SK-N-SH treated with all-trans-retinoic acid at 6 μM for 48 hours (cell line): ENCODE measurements at regions not wholly inside any gene's neighbourhood (a gene's known extent, or its start where the extent isn't known, plus 50 kb on each side); places are given as distances from the start of the nearest gene placed in this dataset.

Experiments used
- ATAC-seq: fragments of 200-7000 bp; cut with Tn5 transposase; 3 replicates; pipeline ENCODE4 v1.9.1; 2020; ENCODE audit warnings: mild to moderate bottlenecking, moderate library complexity
- ARNTL ChIP-seq: fragments of 450-650 bp; formaldehyde crosslinking; IDR thresholded peaks from 2 replicates; pipeline ENCODE4 v1.5.0; 2020; ENCODE audit warnings: low read depth, mild to moderate bottlenecking, moderate library complexity, borderline replicate concordance
- BACH2 ChIP-seq: fragments of 250-450 bp; sonication (Bioruptor Pico); IDR thresholded peaks from 2 replicates; pipeline ENCODE4 v1.9.0; 2021; ENCODE audit warnings: mild to moderate bottlenecking, borderline replicate concordance
- CREB5 ChIP-seq: fragments of 250-450 bp; sonication (Bioruptor Pico); IDR thresholded peaks from 2 replicates; pipeline ENCODE4 v1.5.1; 2020; ENCODE audit warnings: low read depth, mild to moderate bottlenecking, moderate library complexity
- CSDC2 ChIP-seq: fragments of 250-450 bp; sonication (Bioruptor Pico); IDR thresholded peaks from 2 replicates; pipeline ENCODE4 v1.5.0; 2020; ENCODE audit warnings: mild to moderate bottlenecking, moderate library complexity
- CSRNP3 ChIP-seq: fragments of 250-450 bp; sonication (Bioruptor Pico); IDR thresholded peaks from 2 replicates; pipeline ENCODE4 v1.5.1; 2021; ENCODE audit warnings: mild to moderate bottlenecking, moderate library complexity
- ESRRG ChIP-seq: fragments of 250-450 bp; sonication (Bioruptor Pico); IDR thresholded peaks from 2 replicates; pipeline ENCODE4 v1.6.1; 2021; ENCODE audit warnings: mild to moderate bottlenecking
- OSR1 ChIP-seq: fragments of 250-450 bp; sonication (Bioruptor Pico); IDR thresholded peaks from 2 replicates; pipeline ENCODE4 v1.8.0; 2022; ENCODE audit warnings: moderate library complexity, mild to moderate bottlenecking, inconsistent platforms
- POU6F1 ChIP-seq: fragments of 250-450 bp; sonication (Bioruptor Pico); IDR thresholded peaks from 2 replicates; pipeline ENCODE4 v1.8.0; 2021; ENCODE audit warnings: low read depth, mild to moderate bottlenecking, moderate library complexity, borderline replicate concordance
- PPARA ChIP-seq: fragments of 250-450 bp; sonication (Bioruptor Pico); IDR thresholded peaks from 2 replicates; pipeline ENCODE4 v1.5.0; 2020; ENCODE audit warnings: mild to moderate bottlenecking, borderline replicate concordance
- RARB ChIP-seq: fragments of 250-450 bp; sonication (Bioruptor Pico); IDR thresholded peaks from 2 replicates; pipeline ENCODE4 v1.8.0; 2021; ENCODE audit warnings: mild to moderate bottlenecking, moderate library complexity
- SNAI2 ChIP-seq: fragments of 250-450 bp; sonication (Bioruptor Pico); IDR thresholded peaks from 2 replicates; pipeline ENCODE4 v1.5.0; 2020; ENCODE audit warnings: mild to moderate bottlenecking, moderate library complexity
- TCF4 ChIP-seq: fragments of 250-450 bp; sonication (Bioruptor Pico); IDR thresholded peaks from 2 replicates; pipeline ENCODE4 v1.8.0; 2021; ENCODE audit warnings: mild to moderate bottlenecking, moderate library complexity, borderline replicate concordance
- TOX ChIP-seq: fragments of 250-450 bp; sonication (Bioruptor Pico); IDR thresholded peaks from 2 replicates; pipeline ENCODE4 v1.8.0; 2021; ENCODE audit warnings: mild to moderate bottlenecking, moderate library complexity, borderline replicate concordance
- TSHZ2 ChIP-seq: fragments of 250-450 bp; sonication (Bioruptor Pico); IDR thresholded peaks from 2 replicates; pipeline ENCODE4 v1.5.0; 2020; ENCODE audit warnings: mild to moderate bottlenecking, moderate library complexity
- ZC3H10 ChIP-seq: fragments of 250-450 bp; sonication (Bioruptor Pico); IDR thresholded peaks from 2 replicates; pipeline ENCODE4 v1.5.1; 2021; ENCODE audit warnings: mild to moderate bottlenecking, moderate library complexity
- ZFP30 ChIP-seq: fragments of 450-650 bp; formaldehyde crosslinking; IDR thresholded peaks from 2 replicates; pipeline ENCODE4 v1.5.0; 2022; ENCODE audit warnings: mild to moderate bottlenecking, moderate library complexity
- ZNF565 ChIP-seq: fragments of 450-650 bp; formaldehyde crosslinking; conservative IDR thresholded peaks from 2 replicates; pipeline ENCODE4 v1.5.0; 2020; ENCODE audit warnings: low read depth, mild to moderate bottlenecking, moderate library complexity
- ZNF8 ChIP-seq: fragments of 450-650 bp; formaldehyde crosslinking; IDR thresholded peaks from 2 replicates; pipeline ENCODE4 v1.5.0; 2020; ENCODE audit warnings: mild to moderate bottlenecking, moderate library complexity
- TF ChIP-seq, protein P1 (sequence below): fragments of 250-450 bp; sonication (Bioruptor Pico); IDR thresholded peaks from 2 replicates; pipeline ENCODE4 v1.8.0; 2020; ENCODE audit warnings: mild to moderate bottlenecking, moderate library complexity, borderline replicate concordance

- no peak for ATAC-seq
- no peak for TF ChIP-seq OSR1 (CRISPR knock-in tag)
- no peak for TF ChIP-seq POU6F1 (CRISPR knock-in tag)
- no peak for TF ChIP-seq CREB5 (CRISPR knock-in tag)
- no peak for TF ChIP-seq TSHZ2 (CRISPR knock-in tag)
- no peak for TF ChIP-seq SNAI2
- no peak for TF ChIP-seq ZC3H10 (CRISPR knock-in tag)
- no peak for TF ChIP-seq PPARA (CRISPR knock-in tag)
- TF ChIP-seq CSRNP3 = no peak
- no peak for TF ChIP-seq TCF4 (CRISPR knock-in tag)
Measured at GRCh38 chr7:81526971-81527370, 242.9 kb downstream of the HGF start.

GRCh38 chr7:81525841-81526240, 244.0 kb downstream of the HGF start:
- no peak for ATAC-seq
- TF ChIP-seq TCF4 (CRISPR knock-in tag) (no peak), ZNF8 (no peak), ZC3H10 (CRISPR knock-in tag) (no peak), BACH2 (CRISPR knock-in tag) (no peak), TSHZ2 (CRISPR knock-in tag) (no peak), ARNTL (no peak), CSRNP3 (no peak), RARB (CRISPR knock-in tag) (no peak), OSR1 (CRISPR knock-in tag) (no peak), POU6F1 (CRISPR knock-in tag) (no peak), ZNF565 (CRISPR knock-in tag) (no peak), PPARA (CRISPR knock-in tag) (no peak), CSDC2 (no peak), ESRRG (CRISPR knock-in tag) (no peak), TOX (CRISPR knock-in tag) (no peak), ZFP30 (no peak)
- TF ChIP-seq, protein P1, sequence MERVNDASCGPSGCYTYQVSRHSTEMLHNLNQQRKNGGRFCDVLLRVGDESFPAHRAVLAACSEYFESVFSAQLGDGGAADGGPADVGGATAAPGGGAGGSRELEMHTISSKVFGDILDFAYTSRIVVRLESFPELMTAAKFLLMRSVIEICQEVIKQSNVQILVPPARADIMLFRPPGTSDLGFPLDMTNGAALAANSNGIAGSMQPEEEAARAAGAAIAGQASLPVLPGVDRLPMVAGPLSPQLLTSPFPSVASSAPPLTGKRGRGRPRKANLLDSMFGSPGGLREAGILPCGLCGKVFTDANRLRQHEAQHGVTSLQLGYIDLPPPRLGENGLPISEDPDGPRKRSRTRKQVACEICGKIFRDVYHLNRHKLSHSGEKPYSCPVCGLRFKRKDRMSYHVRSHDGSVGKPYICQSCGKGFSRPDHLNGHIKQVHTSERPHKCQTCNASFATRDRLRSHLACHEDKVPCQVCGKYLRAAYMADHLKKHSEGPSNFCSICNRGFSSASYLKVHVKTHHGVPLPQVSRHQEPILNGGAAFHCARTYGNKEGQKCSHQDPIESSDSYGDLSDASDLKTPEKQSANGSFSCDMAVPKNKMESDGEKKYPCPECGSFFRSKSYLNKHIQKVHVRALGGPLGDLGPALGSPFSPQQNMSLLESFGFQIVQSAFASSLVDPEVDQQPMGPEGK (CRISPR knock-in tag) = no peak
